PFSK-1 (cell line): ENCODE measurements at regions not wholly inside any gene's neighbourhood (a gene's known extent, or its start where the extent isn't known, plus 50 kb on each side); places are given as distances from the start of the nearest gene placed in this dataset.
A peak's percentile ranks its signal among the peaks of the same experiment; 100 is the strongest.

Experiments used
- FOXP2 ChIP-seq: optimal IDR thresholded peaks from 2 replicates; pipeline ENCODE3; 2011; ENCODE audit warnings: borderline replicate concordance, control low read depth, inconsistent platforms; ENCODE audit not compliant: insufficient read depth; ENCODE audit errors: extremely low read length, extremely low read depth
- POLR2AphosphoS5 ChIP-seq: IDR thresholded peaks from 2 replicates; pipeline ENCODE4 v1.6.1; 2012; ENCODE audit warnings: low read depth, mild to moderate bottlenecking, control low read depth, low read length, moderate library complexity
- REST ChIP-seq, 2 experiments: IDR thresholded peaks; 2 replicates each; pipeline versions ENCODE4 v1.6.1 to v1.8.0; 2011 to 2012; ENCODE audit warnings: low read depth in 2 of 2, low read length in 2 of 2, control low read depth in 1 of 2, inconsistent platforms in 1 of 2, mild to moderate bottlenecking in 1 of 2, moderate library complexity in 1 of 2; ENCODE audit not compliant: insufficient read depth in 1 of 2
- SIN3A ChIP-seq: IDR thresholded peaks from 2 replicates; pipeline ENCODE4 v1.6.1; 2012; ENCODE audit warnings: mild to moderate bottlenecking, low read length, moderate library complexity, borderline replicate concordance; ENCODE audit not compliant: insufficient read depth
- TAF1 ChIP-seq: IDR thresholded peaks from 2 replicates; pipeline ENCODE4 v1.6.1; 2012; ENCODE audit warnings: low read length, control low read depth, borderline replicate concordance; ENCODE audit not compliant: insufficient read depth

DNA sequence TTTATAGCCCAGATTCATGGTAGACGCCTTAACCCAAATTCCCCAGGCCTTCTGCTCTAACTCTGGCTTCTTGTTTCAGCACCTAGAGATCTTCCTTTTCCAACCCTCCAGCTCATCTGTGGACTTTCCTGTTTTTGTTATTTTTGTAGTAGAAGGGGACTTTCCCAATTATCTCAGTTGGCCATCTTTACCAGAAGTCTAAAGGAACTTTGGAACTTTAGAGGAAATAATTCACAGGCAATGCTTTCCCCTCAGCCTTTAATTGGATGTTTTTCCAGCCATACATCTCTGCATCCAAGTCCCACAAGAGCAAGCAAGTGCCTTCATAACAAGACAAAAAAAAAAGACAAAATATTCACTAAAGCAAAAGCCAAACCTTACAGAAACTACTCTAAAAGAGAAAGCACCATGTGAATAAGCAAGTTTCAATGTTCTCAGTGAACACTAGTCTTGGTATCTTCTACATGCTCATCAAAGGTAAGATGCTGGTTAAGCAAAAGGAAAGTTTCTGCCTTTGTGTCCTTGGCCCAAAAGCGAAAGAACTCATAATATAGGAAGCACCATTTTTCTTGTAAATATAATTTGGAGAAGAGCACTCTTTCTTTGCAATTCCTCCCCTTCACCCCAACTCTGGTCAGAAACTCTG, 377.3 kb downstream of the SETD4 start:
- TF ChIP-seq FOXP2 (no peak), SIN3A (no peak; the same call in 1 of the 2 replicates), REST (IDR thresholded peaks at IDR 0.05; ENCODE audit: insufficient read depth in 1 of 2, low read depth in 2 of 2, low read length in 2 of 2) (no peak), POLR2AphosphoS5 (no peak), TAF1 (peak; percentile 18; the same call in 1 of the 2 replicates)

DNA sequence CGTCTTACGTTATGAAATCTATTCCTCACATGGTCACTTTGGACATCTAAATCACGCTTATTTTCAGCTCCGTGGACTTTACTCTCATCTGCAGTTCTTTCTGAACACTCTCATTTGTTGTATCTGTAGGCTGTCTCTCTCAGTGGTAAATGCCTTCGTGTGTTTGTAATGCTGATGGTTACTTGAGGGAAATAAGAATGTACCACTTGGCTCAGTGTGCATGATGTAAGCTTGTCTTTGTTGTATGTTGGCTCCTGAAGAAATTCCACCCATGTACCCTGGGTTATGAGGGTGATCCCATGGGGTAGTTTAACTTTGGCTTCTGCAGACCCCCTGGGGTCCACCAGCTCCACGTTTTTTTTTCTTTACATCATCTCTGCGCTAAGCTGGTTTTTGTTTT, 378.4 kb downstream of the SETD4 start:
- no peak for TF ChIP-seq REST (IDR thresholded peaks at IDR 0.05; ENCODE audit: insufficient read depth in 1 of 2, low read depth in 2 of 2, low read length in 2 of 2)
- TF ChIP-seq FOXP2: no peak
- no peak for TF ChIP-seq SIN3A
- no peak for TF ChIP-seq POLR2AphosphoS5
- no peak for TF ChIP-seq TAF1

- TF ChIP-seq REST (IDR thresholded peaks at IDR 0.05; ENCODE audit: insufficient read depth in 1 of 2, low read depth in 2 of 2, low read length in 2 of 2) (no peak), TAF1 (no peak), SIN3A (no peak), FOXP2 (no peak), POLR2AphosphoS5 (no peak)
Measured at GRCh38 chr21:35679076-35679475, 381.2 kb downstream of the SETD4 start.

GRCh38 chr21:35678393-35678792, 381.9 kb downstream of the SETD4 start:
- TF ChIP-seq REST (IDR thresholded peaks at IDR 0.05; ENCODE audit: insufficient read depth in 1 of 2, low read depth in 2 of 2, low read length in 2 of 2): no peak
- no peak for TF ChIP-seq SIN3A
- no peak for TF ChIP-seq FOXP2
- no peak for TF ChIP-seq TAF1
- TF ChIP-seq POLR2AphosphoS5: no peak
